GM12801 (cell line): ENCODE measurements at regions not wholly inside any gene's neighbourhood (a gene's known extent, or its start where the extent isn't known, plus 50 kb on each side); places are given as distances from the start of the nearest gene placed in this dataset.

Source experiments
- TF ChIP-seq, protein P1 (sequence below): IDR thresholded peaks from one replicate; pipeline ENCODE4 v1.5.1; 2011; ENCODE audit warnings: control low read depth; ENCODE audit not compliant: insufficient read length; ENCODE audit errors: extremely low read depth

DNA sequence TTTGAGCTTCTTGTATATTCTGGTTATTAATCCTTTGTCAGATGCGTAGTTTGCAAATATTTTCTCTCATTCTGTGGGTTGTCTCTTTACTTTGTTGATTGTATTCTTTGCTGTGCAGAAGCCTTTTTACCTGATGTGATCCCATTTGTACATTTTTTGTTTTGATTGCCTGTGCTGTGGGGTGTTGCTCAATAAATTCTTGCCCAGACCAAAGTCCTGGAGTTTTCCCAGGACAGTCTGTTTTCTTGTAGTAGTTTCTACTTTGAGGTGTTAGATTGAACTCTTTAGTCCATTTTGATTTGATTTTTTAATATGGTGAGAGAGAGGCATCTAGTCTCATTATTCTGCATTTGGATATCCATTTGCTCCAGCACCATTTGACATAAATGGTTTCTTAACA, 588.7 kb upstream of the MBL2 start:
- TF ChIP-seq, protein P1, sequence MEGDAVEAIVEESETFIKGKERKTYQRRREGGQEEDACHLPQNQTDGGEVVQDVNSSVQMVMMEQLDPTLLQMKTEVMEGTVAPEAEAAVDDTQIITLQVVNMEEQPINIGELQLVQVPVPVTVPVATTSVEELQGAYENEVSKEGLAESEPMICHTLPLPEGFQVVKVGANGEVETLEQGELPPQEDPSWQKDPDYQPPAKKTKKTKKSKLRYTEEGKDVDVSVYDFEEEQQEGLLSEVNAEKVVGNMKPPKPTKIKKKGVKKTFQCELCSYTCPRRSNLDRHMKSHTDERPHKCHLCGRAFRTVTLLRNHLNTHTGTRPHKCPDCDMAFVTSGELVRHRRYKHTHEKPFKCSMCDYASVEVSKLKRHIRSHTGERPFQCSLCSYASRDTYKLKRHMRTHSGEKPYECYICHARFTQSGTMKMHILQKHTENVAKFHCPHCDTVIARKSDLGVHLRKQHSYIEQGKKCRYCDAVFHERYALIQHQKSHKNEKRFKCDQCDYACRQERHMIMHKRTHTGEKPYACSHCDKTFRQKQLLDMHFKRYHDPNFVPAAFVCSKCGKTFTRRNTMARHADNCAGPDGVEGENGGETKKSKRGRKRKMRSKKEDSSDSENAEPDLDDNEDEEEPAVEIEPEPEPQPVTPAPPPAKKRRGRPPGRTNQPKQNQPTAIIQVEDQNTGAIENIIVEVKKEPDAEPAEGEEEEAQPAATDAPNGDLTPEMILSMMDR = no peak

- TF ChIP-seq, protein P1 = no peak
These were observed 586.0 kb upstream of the MBL2 start for GRCh38 chr10:53358536-53358935.

DNA sequence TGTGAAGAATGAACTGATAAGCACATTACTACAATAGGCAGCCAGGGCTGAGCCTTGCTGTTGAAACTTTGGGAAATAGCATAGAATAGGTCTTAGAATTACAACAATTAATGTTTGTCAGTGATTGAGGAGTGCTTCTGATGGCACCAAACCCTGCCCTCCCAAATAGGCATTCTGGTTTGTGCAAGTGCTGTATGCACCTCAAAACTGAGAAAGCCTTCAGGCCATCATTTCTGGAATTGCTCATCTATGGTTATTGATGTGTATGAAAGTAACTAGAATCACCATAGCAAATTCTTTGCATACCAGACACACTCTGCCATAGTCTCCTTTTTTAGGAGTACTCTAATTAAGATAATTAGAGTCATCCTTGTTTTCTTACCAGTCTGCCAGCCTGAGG, 585.0 kb upstream of the MBL2 start:
- TF ChIP-seq, protein P1 = no peak

DNA sequence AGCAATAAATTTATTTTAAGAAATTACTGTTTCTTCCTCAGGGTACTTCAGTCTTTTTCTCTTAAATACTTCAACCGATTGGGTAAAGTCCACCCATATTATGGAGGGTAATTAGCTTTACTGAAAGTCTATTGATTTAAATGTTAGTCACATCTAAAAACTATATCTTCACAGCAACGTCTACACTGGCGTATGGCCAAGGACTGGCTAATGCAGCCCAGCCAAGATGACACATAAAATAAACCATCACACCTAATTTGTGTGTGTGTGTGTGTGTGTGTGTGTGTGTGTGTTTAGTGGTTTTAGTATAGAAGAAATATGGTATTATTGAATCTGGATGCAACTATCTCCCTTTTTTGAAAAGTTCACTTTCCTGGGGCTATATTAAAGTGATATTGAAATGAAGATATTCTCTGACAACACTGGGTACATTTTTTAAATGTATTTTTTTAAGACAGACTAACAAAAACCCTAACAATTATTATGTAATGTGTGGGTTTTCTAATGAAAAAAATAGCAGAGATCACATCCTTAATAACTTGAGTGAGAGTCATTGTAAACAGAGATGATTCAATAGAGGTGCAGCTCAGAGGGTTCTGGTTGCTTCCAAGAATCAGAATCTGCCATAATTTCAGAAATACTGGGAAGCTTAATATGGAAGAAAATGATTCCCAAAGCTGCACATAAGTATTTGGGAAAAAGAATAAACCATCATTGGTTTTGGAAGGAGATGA, 584.2 kb upstream of the MBL2 start:
- TF ChIP-seq, protein P1 = no peak

DNA sequence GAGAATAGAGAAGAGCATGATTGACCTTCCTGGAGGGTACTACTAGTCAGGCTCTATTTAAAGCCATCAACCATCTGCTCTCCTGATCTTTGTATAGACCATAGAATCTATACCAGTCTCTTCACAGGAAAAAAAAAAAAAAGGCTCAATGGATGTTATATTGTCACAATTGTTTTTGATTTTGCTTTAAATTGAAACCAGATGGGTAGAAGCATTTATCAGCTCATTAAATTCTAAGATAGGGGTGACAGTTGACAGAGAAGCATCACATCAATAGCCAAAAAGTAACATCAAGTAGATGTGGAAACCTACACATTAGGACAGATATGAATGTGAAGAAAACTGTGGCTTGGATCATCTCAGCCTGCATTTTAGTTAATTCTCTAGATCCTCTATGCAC, 558.9 kb upstream of the MBL2 start:
- TF ChIP-seq, protein P1 = no peak

- TF ChIP-seq, protein P1 = no peak
These were observed 552.5 kb upstream of the MBL2 start for GRCh38 chr10:53325066-53325465.

GRCh38 chr10:53315709-53316108, 543.1 kb upstream of the MBL2 start:
- TF ChIP-seq, protein P1 = no peak
